H1 (cell line): ENCODE measurements at regions not wholly inside any gene's neighbourhood (a gene's known extent, or its start where the extent isn't known, plus 50 kb on each side); places are given as distances from the start of the nearest gene placed in this dataset.

ENCODE experiments used
- CTCF ChIA-PET: fragments of 300-600 bp; sonication (Branson Sonifier 250); formaldehyde crosslinking; loops from one replicate; lab custom pipeline; 2021; ENCODE audit not compliant: partially characterized antibody; lab: Charles Lee
- POLR2A ChIA-PET: fragments of 300-600 bp; sonication (Branson Sonifier 250); formaldehyde crosslinking; loops from one replicate; lab custom pipeline; 2021; ENCODE audit warnings: inconsistent platforms; ENCODE audit not compliant: partially characterized antibody; lab: Charles Lee
- DNase-seq, 2 experiments: peaks; one replicate each; pipeline versions ENCODE4 v3.0.0 to v3.0.0-alpha.2; 2010 to 2022; ENCODE audit warnings: low spot score in 2 of 2, low read depth in 1 of 2, mixed read lengths in 1 of 2
- FAIRE-seq: peaks from 2 replicates; lab custom pipeline; 2011; peaks lifted over from hg19 to GRCh38; lab: Jason Lieb, UNC
- H2AFZ ChIP-seq: 2 replicates; pipeline ENCODE4 v1.8.1; 2012; ENCODE audit warnings: low read length, inconsistent platforms
- H2AK5ac ChIP-seq: 2 replicates; pipeline ENCODE4 v1.6.1; 2013; ENCODE audit warnings: low read depth, low read length
- H2BK120ac ChIP-seq: replicated peaks from 2 replicates; pipeline ENCODE3; 2013; ENCODE audit warnings: low read depth, low read length, inconsistent platforms
- H2BK12ac ChIP-seq: 2 replicates; pipeline ENCODE4 v1.6.1; 2013; ENCODE audit warnings: low read depth, low read length
- H2BK15ac ChIP-seq: 2 replicates; pipeline ENCODE4 v1.6.1; 2013; ENCODE audit warnings: low read length
- H2BK20ac ChIP-seq: 2 replicates; pipeline ENCODE4 v1.6.1; 2013; ENCODE audit warnings: low read length
- H2BK5ac ChIP-seq: 2 replicates; pipeline ENCODE4 v1.6.1; 2013; ENCODE audit warnings: low read depth, low read length
- H3K14ac ChIP-seq: 2 replicates; pipeline ENCODE4 v1.6.1; 2013; ENCODE audit warnings: inconsistent platforms; ENCODE audit not compliant: insufficient read length
- H3K18ac ChIP-seq: 2 replicates; pipeline ENCODE4 v1.6.1; 2013; ENCODE audit warnings: low read length; ENCODE audit errors: extremely low read depth
- H3K23ac ChIP-seq: 2 replicates; pipeline ENCODE4 v1.6.1; 2013; ENCODE audit warnings: inconsistent platforms; ENCODE audit not compliant: insufficient read length
- H3K23me2 ChIP-seq: 2 replicates; pipeline ENCODE4 v1.6.1; 2013; ENCODE audit warnings: low read depth, low read length
- H3K27ac ChIP-seq: 2 replicates; pipeline ENCODE4 v1.6.1; 2011; ENCODE audit warnings: low read depth, low read length, inconsistent platforms
- H3K27me3 ChIP-seq, 4 experiments: replicated peaks in 1 of 4; 1 replicate in 1 of 4; 2 replicates in 3 of 4; pipeline versions ENCODE4 v1.6.1 to v1.8.1; 2011 to 2013; ENCODE audit warnings: low read length in 3 of 4, mild to moderate bottlenecking in 3 of 4, inconsistent platforms in 2 of 4, mixed read lengths in 2 of 4, moderate library complexity in 1 of 4; ENCODE audit not compliant: control insufficient read depth in 3 of 4, insufficient read depth in 3 of 4; ENCODE audit errors: extremely low read depth in 1 of 4
- H3K36me3 ChIP-seq, 4 experiments: 2 replicates each; pipeline versions ENCODE4 v1.6.1 to v1.8.1; 2011 to 2013; ENCODE audit warnings: mild to moderate bottlenecking in 4 of 4, low read length in 3 of 4, moderate library complexity in 2 of 4, control low read depth in 1 of 4, inconsistent platforms in 1 of 4; ENCODE audit not compliant: insufficient read depth in 4 of 4, control insufficient read depth in 2 of 4
- H3K4ac ChIP-seq: replicated peaks from 2 replicates; pipeline ENCODE3; 2013; ENCODE audit warnings: low read length, low read depth, mixed read lengths, inconsistent platforms; ENCODE audit not compliant: insufficient read length
- H3K4me1 ChIP-seq, 4 experiments: replicated peaks in 1 of 4; 1 replicate in 1 of 4; 2 replicates in 3 of 4; pipeline versions ENCODE4 v1.6.1 to v1.8.1; 2011 to 2013; ENCODE audit warnings: low read length in 3 of 4, inconsistent platforms in 2 of 4, mixed read lengths in 1 of 4; ENCODE audit not compliant: insufficient read depth in 4 of 4, control insufficient read depth in 3 of 4
- H3K4me2 ChIP-seq, 2 experiments: 2 replicates each; pipeline versions ENCODE4 v1.6.1 to v1.8.1; 2011 to 2013; ENCODE audit warnings: low read depth in 2 of 2, low read length in 2 of 2, control low read depth in 1 of 2, inconsistent platforms in 1 of 2, mild to moderate bottlenecking in 1 of 2; ENCODE audit not compliant: insufficient read depth in 1 of 2
- H3K4me3 ChIP-seq, 4 experiments: fragments of 200-600, 300-600 bp in 1 of 4; sonication (generic), shearing (Covaris generic), sonication (Bioruptor Twin) in 1 of 4; 2 replicates each; pipeline versions ENCODE4 v1.5.1 to v1.8.1; 2011 to 2016; ENCODE audit warnings: low read length in 4 of 4, low read depth in 3 of 4, control low read depth in 2 of 4, inconsistent platforms in 2 of 4, mild to moderate bottlenecking in 2 of 4, mixed read lengths in 1 of 4, moderate library complexity in 1 of 4; ENCODE audit not compliant: insufficient read depth in 2 of 4; ENCODE audit errors: extremely low read depth in 1 of 4
- H3K56ac ChIP-seq: replicated peaks from 2 replicates; pipeline ENCODE3; 2013; ENCODE audit warnings: low read depth, mild to moderate bottlenecking, mixed read lengths, low read length, inconsistent platforms; ENCODE audit not compliant: insufficient read length
- H3K79me1 ChIP-seq: 2 replicates; pipeline ENCODE4 v1.6.1; 2013; ENCODE audit warnings: low read depth, low read length, control low read depth
- H3K79me2 ChIP-seq, 2 experiments: 2 replicates each; pipeline versions ENCODE4 v1.6.1 to v1.8.1; 2012 to 2013; ENCODE audit warnings: low read length in 2 of 2, mild to moderate bottlenecking in 2 of 2, inconsistent platforms in 1 of 2; ENCODE audit not compliant: insufficient read depth in 2 of 2, control insufficient read depth in 1 of 2
- H3K9ac ChIP-seq, 4 experiments: replicated peaks in 1 of 4; 1 replicate in 1 of 4; 2 replicates in 3 of 4; pipeline versions ENCODE4 v1.6.1 to v1.8.1; 2011 to 2013; ENCODE audit warnings: low read depth in 3 of 4, low read length in 3 of 4, control low read depth in 2 of 4, mild to moderate bottlenecking in 2 of 4, moderate library complexity in 2 of 4, inconsistent platforms in 1 of 4; ENCODE audit errors: extremely low read depth in 1 of 4
- H3K9me3 ChIP-seq, 2 experiments: 2 replicates each; pipeline versions ENCODE4 v1.6.1 to v1.8.1; 2012 to 2013; ENCODE audit warnings: mild to moderate bottlenecking in 2 of 2, moderate library complexity in 2 of 2, control low read depth in 1 of 2, inconsistent platforms in 1 of 2, low read depth in 1 of 2, low read length in 1 of 2, mixed read lengths in 1 of 2; ENCODE audit not compliant: insufficient read depth in 2 of 2
- H4K20me1 ChIP-seq, 2 experiments: replicated peaks in 1 of 2; 2 replicates each; pipeline versions ENCODE3 to v1.8.1; 2011 to 2013; ENCODE audit warnings: inconsistent platforms in 2 of 2, low read length in 2 of 2, mild to moderate bottlenecking in 1 of 2; ENCODE audit not compliant: insufficient read depth in 2 of 2, control insufficient read depth in 1 of 2
- H4K5ac ChIP-seq: 2 replicates; pipeline ENCODE4 v1.6.1; 2013; ENCODE audit warnings: low read length, low read depth, mixed read lengths, inconsistent platforms; ENCODE audit not compliant: insufficient read length
- H4K8ac ChIP-seq: 2 replicates; pipeline ENCODE4 v1.8.0; 2013; ENCODE audit warnings: mild to moderate bottlenecking, moderate library complexity, low read length, inconsistent platforms; ENCODE audit not compliant: insufficient read depth; ENCODE audit errors: extremely low read depth
- H4K91ac ChIP-seq: replicated peaks from 2 replicates; pipeline ENCODE3; 2013; ENCODE audit warnings: low read length, mixed read lengths, inconsistent platforms; ENCODE audit not compliant: insufficient read length
- POLR2A ChIP-seq, 2 experiments: IDR thresholded peaks; 1 replicate in 1 of 2; 2 replicates in 1 of 2; pipeline ENCODE4 v1.6.1; 2011; ENCODE audit warnings: low read depth in 2 of 2, low read length in 2 of 2, mild to moderate bottlenecking in 2 of 2; ENCODE audit errors: control extremely low read depth in 1 of 2

DNA sequence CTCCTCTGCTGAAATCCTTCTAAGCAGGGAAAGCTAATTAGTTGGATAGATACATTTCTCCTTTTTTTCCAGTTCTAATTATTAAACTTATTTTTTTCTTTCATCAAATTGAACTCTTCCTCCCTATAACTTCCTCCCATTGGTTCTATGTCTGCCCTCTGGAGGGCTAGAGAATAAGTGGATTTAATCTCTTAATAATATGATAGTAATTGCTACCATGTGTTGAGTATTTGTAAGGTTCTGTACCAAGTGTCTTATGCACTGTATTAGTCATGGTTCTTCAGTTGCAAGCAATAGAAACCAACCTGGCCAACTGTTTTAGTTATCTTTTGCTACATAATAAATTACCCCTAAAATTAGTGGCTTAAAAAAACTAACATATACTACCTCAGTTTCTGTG, 190.5 kb upstream of the PLXNC1 start:
- H2BK20ac ChIP-seq, result no peak overlapping the region
- H4K91ac ChIP-seq, result no peak overlapping the region
- H2BK15ac ChIP-seq, result no peak overlapping the region
- H3K14ac ChIP-seq, result no peak overlapping the region
- DNase-seq (no peak), FAIRE-seq (no peak)
- no peak overlapping the region for H3K4ac ChIP-seq
- H3K79me1 ChIP-seq, result no peaks in the 10 kb centered on the region
- no peaks in the 10 kb centered on the region for H3K23me2 ChIP-seq
- no peak overlapping the region for H2BK5ac ChIP-seq
- H3K36me3 ChIP-seq, result no peaks in the 10 kb centered on the region
- no peak overlapping the region for H4K8ac ChIP-seq
- no peak overlapping the region for H3K9ac ChIP-seq
- H3K18ac ChIP-seq, result no peak overlapping the region
- H3K9me3 ChIP-seq, result no peaks in the 10 kb centered on the region
- H3K4me3 ChIP-seq, result no peak overlapping the region
- H3K79me2 ChIP-seq, result no peaks in the 10 kb centered on the region
- H3K4me1 ChIP-seq, result no peaks in the 10 kb centered on the region
- no peak overlapping the region for H2AK5ac ChIP-seq
- no peaks in the 10 kb centered on the region; a peak in 1 of 7 replicates for H3K27me3 ChIP-seq
- no peak overlapping the region for H4K5ac ChIP-seq
- H4K20me1 ChIP-seq, result no peaks in the 10 kb centered on the region
- no peak for TF ChIP-seq POLR2A (IDR thresholded peaks at IDR 0.05; ENCODE audit: control extremely low read depth in 1 of 2, low read depth in 2 of 2, low read length in 2 of 2)
- H2AFZ ChIP-seq, result no peak overlapping the region
- ChIA-PET CTCF (interaction anchor here (1.5 kb wide), 1 partner anchor 144 kb away, joined by 5 read pairs; no protein-coding TSS in a partner anchor), POLR2A (no interaction called here)
- no peak overlapping the region for H3K27ac ChIP-seq
- no peak overlapping the region for H3K4me2 ChIP-seq
- no peak overlapping the region for H3K23ac ChIP-seq
- no peak overlapping the region for H3K56ac ChIP-seq
- no peak overlapping the region for H2BK120ac ChIP-seq
- no peak overlapping the region for H2BK12ac ChIP-seq
